CD4-positive, alpha-beta T cell (primary cell): ENCODE measurements at regions not wholly inside any gene's neighbourhood (a gene's known extent, or its start where the extent isn't known, plus 50 kb on each side); places are given as distances from the start of the nearest gene placed in this dataset.

ENCODE experiments used
- ATAC-seq: fragments of 200-7000 bp; cut with Tn5 transposase; one replicate; pipeline ENCODE4 v1.10.0; 2022; ENCODE audit warnings: mild to moderate bottlenecking; ENCODE audit not compliant: poor library complexity
- CTCF ChIA-PET: fragments of 350-600 bp; sonication (Branson Sonifier 250); formaldehyde crosslinking; loops from one replicate; lab custom pipeline; 2021; ENCODE audit warnings: antibody characterized with exemption, inconsistent platforms; lab: Charles Lee
- POLR2A ChIA-PET: fragments of 350-600 bp; sonication (Branson Sonifier 250); formaldehyde crosslinking; loops from one replicate; lab custom pipeline; 2021; ENCODE audit warnings: antibody characterized with exemption, inconsistent platforms; lab: Charles Lee
- DNase-seq, 14 experiments: peaks; one replicate each; pipeline ENCODE4 v3.0.0-alpha.2; 2013 to 2020; ENCODE audit warnings: mixed read lengths in 2 of 14
- H3K27ac ChIP-seq, 2 donors: one replicate each; pipeline versions ENCODE4 v1.5.1 to v1.7.0; 2013; ENCODE audit warnings: low read length in 2 of 2, low read depth in 1 of 2, mild to moderate bottlenecking in 1 of 2
- H3K27me3 ChIP-seq, 2 experiments: 1 replicate in 1 of 2; 2 replicates in 1 of 2; pipeline versions ENCODE4 v1.6.1 to v1.7.0; 2013; ENCODE audit warnings: low read length in 2 of 2, control low read depth in 1 of 2, mild to moderate bottlenecking in 1 of 2, moderate library complexity in 1 of 2; ENCODE audit not compliant: insufficient read depth in 2 of 2, control insufficient read depth in 1 of 2
- H3K36me3 ChIP-seq: one replicate; pipeline ENCODE4 v1.6.1; 2013; ENCODE audit warnings: low read length, control low read depth; ENCODE audit not compliant: insufficient read depth
- H3K4me1 ChIP-seq: one replicate; pipeline ENCODE4 v1.6.1; 2013; ENCODE audit warnings: low read length, control low read depth; ENCODE audit not compliant: insufficient read depth
- H3K4me3 ChIP-seq: one replicate; pipeline ENCODE4 v1.5.1; 2013; ENCODE audit warnings: mild to moderate bottlenecking, low read length, moderate library complexity
- H3K9me3 ChIP-seq, 2 experiments: 1 replicate in 1 of 2; 2 replicates in 1 of 2; pipeline versions ENCODE4 v1.6.1 to v1.7.0; 2013; ENCODE audit warnings: low read length in 2 of 2, mild to moderate bottlenecking in 2 of 2, control low read depth in 1 of 2, moderate library complexity in 1 of 2; ENCODE audit not compliant: control insufficient read depth in 1 of 2, insufficient read depth in 1 of 2
- H3K27ac Mint-ChIP-seq: one replicate; pipeline ENCODE4 v1.8.0; 2020; ENCODE audit warnings: mixed read lengths
- H3K27me3 Mint-ChIP-seq: one replicate; pipeline ENCODE4 v1.8.0; 2021; ENCODE audit warnings: mixed read lengths
- H3K36me3 Mint-ChIP-seq: one replicate; pipeline ENCODE4 v1.8.0; 2021; ENCODE audit warnings: low read depth, mixed read lengths
- H3K4me1 Mint-ChIP-seq: one replicate; pipeline ENCODE4 v1.8.0; 2021; ENCODE audit warnings: low read depth, mixed read lengths
- H3K4me3 Mint-ChIP-seq: one replicate; pipeline ENCODE4 v1.8.0; 2020; ENCODE audit warnings: mild to moderate bottlenecking, mixed read lengths
- H3K9me3 Mint-ChIP-seq: one replicate; pipeline ENCODE4 v1.8.0; 2020; ENCODE audit warnings: mixed read lengths
- intact Hi-C, 2 experiments: fragments of 100-400 bp; cut with DNase I in 1 of 2; cut with micrococcal nuclease in 1 of 2; formaldehyde crosslinking; loops; one replicate each; pipeline versions ENCODE4 v1.15.1 to v1.9.0; 2023 to 2025; cut with DNase I, micrococcal nuclease
- TF ChIP-seq, protein P1 (sequence below): fragments of 200-600 bp; IDR thresholded peaks from one replicate; pipeline ENCODE4 v1.8.0; 2022; ENCODE audit warnings: antibody characterized with exemption, mild to moderate bottlenecking

- intact Hi-C loops: no loop called here
- peaks cover 3% of the 10 kb centered on the region for H3K9me3 Mint-ChIP-seq
- Histone ChIP-seq H3K27me3 (no peaks in the 10 kb centered on the region), H3K36me3 (no peaks in the 10 kb centered on the region), H3K9me3 (no peaks in the 10 kb centered on the region), H3K27ac (no peak overlapping the region), H3K4me3 (no peak overlapping the region), H3K4me1 (no peaks in the 10 kb centered on the region)
- no peaks in the 10 kb centered on the region for H3K27me3 Mint-ChIP-seq
- CTCF ChIA-PET: no interaction called here
- H3K4me3 Mint-ChIP-seq: no peak overlapping the region
- H3K4me1 Mint-ChIP-seq: no peaks in the 10 kb centered on the region
- H3K27ac Mint-ChIP-seq: no peak overlapping the region
- no peak for DNase-seq
- no peaks in the 10 kb centered on the region for H3K36me3 Mint-ChIP-seq
- POLR2A ChIA-PET: no interaction called here
- TF ChIP-seq, protein P1, sequence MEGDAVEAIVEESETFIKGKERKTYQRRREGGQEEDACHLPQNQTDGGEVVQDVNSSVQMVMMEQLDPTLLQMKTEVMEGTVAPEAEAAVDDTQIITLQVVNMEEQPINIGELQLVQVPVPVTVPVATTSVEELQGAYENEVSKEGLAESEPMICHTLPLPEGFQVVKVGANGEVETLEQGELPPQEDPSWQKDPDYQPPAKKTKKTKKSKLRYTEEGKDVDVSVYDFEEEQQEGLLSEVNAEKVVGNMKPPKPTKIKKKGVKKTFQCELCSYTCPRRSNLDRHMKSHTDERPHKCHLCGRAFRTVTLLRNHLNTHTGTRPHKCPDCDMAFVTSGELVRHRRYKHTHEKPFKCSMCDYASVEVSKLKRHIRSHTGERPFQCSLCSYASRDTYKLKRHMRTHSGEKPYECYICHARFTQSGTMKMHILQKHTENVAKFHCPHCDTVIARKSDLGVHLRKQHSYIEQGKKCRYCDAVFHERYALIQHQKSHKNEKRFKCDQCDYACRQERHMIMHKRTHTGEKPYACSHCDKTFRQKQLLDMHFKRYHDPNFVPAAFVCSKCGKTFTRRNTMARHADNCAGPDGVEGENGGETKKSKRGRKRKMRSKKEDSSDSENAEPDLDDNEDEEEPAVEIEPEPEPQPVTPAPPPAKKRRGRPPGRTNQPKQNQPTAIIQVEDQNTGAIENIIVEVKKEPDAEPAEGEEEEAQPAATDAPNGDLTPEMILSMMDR: no peak
- ATAC-seq: no peak
These were observed 941.3 kb downstream of the TBC1D32 start for GRCh38 chr6:120392941-120393340.

GRCh38 chr6:120384671-120385070 is 949.6 kb downstream of the TBC1D32 start:
- Mint-ChIP-seq H3K36me3 (no peaks in the 10 kb centered on the region), H3K27ac (no peak overlapping the region), H3K9me3 (no peaks in the 10 kb centered on the region), H3K4me1 (no peaks in the 10 kb centered on the region), H3K4me3 (no peak overlapping the region), H3K27me3 (no peaks in the 10 kb centered on the region)
- no peak overlapping the region for H3K4me3 ChIP-seq
- TF ChIP-seq, protein P1: no peak
- intact Hi-C loops: no loop called here
- H3K4me1 ChIP-seq: no peaks in the 10 kb centered on the region
- DNase-seq: no peak
- ChIA-PET CTCF (no interaction called here), POLR2A (no interaction called here)
- ATAC-seq: no peak
- no peaks in the 10 kb centered on the region for H3K36me3 ChIP-seq
- no peaks in the 10 kb centered on the region for H3K9me3 ChIP-seq
- no peaks in the 10 kb centered on the region for H3K27me3 ChIP-seq
- H3K27ac ChIP-seq: no peak overlapping the region

DNA sequence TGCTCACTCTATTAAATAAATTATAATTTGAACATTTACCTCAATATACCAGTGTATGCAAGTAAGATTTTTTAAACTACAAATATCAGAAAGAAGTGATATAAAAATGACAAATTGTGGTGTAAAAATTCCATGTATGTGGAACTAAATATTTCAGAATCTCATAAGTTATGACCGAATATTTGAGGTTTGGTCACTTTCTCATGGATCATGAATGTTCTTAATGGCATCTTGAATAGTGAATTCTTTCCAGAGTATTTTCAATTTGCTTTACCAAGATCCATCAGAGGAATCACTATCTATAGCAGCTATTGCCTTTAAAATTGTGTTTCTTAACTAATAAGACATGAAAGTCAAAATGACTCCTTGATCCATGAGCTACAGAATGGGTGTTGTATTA is 950.6 kb downstream of the TBC1D32 start:
- Mint-ChIP-seq H3K9me3 (no peaks in the 10 kb centered on the region), H3K4me3 (no peak overlapping the region), H3K36me3 (no peaks in the 10 kb centered on the region), H3K27me3 (no peaks in the 10 kb centered on the region), H3K27ac (no peak overlapping the region), H3K4me1 (no peaks in the 10 kb centered on the region)
- Histone ChIP-seq H3K9me3 (no peaks in the 10 kb centered on the region), H3K4me3 (no peak overlapping the region), H3K4me1 (no peaks in the 10 kb centered on the region), H3K36me3 (no peaks in the 10 kb centered on the region), H3K27me3 (no peaks in the 10 kb centered on the region), H3K27ac (no peak overlapping the region)
- DNase-seq (no peak), ATAC-seq (no peak)
- POLR2A ChIA-PET: no interaction called here
- CTCF ChIA-PET: no interaction called here
- intact Hi-C loops: no loop called here
- TF ChIP-seq, protein P1: no peak
